ENCODE measurements at regions not wholly inside any gene's neighbourhood (a gene's known extent, or its start where the extent isn't known, plus 50 kb on each side); places are given as distances from the start of the nearest gene placed in this dataset.

DNA sequence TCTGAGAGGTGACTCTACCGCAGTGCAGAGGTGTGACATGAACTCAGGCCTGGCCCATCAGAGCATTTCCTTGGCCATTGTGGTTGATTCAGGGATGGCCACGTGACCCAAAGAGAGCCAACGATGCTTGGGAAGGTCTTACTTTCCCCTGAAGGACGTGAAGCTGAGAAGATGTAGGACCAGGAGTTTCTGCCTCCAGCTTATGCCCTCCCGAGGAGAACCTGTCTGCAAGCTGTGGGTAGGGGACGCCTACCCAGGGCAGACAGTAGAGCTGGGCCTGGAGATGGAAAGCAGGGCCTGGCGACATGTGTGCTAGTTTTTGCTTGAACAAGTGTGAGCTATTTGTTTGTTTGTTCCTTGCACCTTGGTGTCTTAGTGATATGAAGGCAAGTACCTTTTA is 89.4 kb downstream of the RPLP1 start:
- Histone ChIP-seq H3K79me2 (ENCODE audit: control insufficient read depth, low read length) (no peaks in the 10 kb centered on the region), H3K27ac (ENCODE audit: low read depth, low read length) (no peak overlapping the region), H3K4me3 (ENCODE audit: low read length) (no peak overlapping the region), H3K27me3 (ENCODE audit: control insufficient read depth, low read length) (peaks cover 9% of the 10 kb centered on the region), H3F3A (ENCODE audit: control insufficient read depth, insufficient read depth) (no peaks in the 10 kb centered on the region), H3K4me1 (ENCODE audit: control insufficient read depth, low read length) (no peaks in the 10 kb centered on the region), H3K9me3 (ENCODE audit: control insufficient read depth, insufficient read depth, low read length) (no peaks in the 10 kb centered on the region), H3K9me2 (replicated peaks; ENCODE audit: control insufficient read depth, low read length) (no peaks in the 10 kb centered on the region), H3K4me2 (ENCODE audit: low read length) (no peak overlapping the region), H4K20me1 (ENCODE audit: control insufficient read depth, insufficient read depth, low read depth, low read length) (no peaks in the 10 kb centered on the region), H3K36me3 (ENCODE audit: control insufficient read depth, low read length) (no peaks in the 10 kb centered on the region)
- no peak for TF ChIP-seq CTCF (IDR thresholded peaks at IDR 0.05; ENCODE audit: low read depth, low read length, poor library complexity, severe bottlenecking)
- TF ChIP-seq EZH2phosphoT487 (IDR thresholded peaks at IDR 0.05; ENCODE audit: borderline replicate concordance, low read length) = no peak

GRCh38 chr15:69543681-69544364 is 91.2 kb downstream of the RPLP1 start:
- Histone ChIP-seq H3K9me2 (replicated peaks; ENCODE audit: control insufficient read depth, low read length) (no peaks in the 10 kb centered on the region), H4K20me1 (ENCODE audit: control insufficient read depth, insufficient read depth, low read depth, low read length) (no peaks in the 10 kb centered on the region), H3K4me3 (ENCODE audit: low read length) (no peak overlapping the region), H3K4me2 (ENCODE audit: low read length) (no peak overlapping the region), H3K27ac (ENCODE audit: low read depth, low read length) (no peak overlapping the region), H3F3A (ENCODE audit: control insufficient read depth, insufficient read depth) (no peaks in the 10 kb centered on the region), H3K79me2 (ENCODE audit: control insufficient read depth, low read length) (no peaks in the 10 kb centered on the region), H3K36me3 (ENCODE audit: control insufficient read depth, low read length) (no peaks in the 10 kb centered on the region), H3K4me1 (ENCODE audit: control insufficient read depth, low read length) (no peaks in the 10 kb centered on the region), H3K27me3 (ENCODE audit: control insufficient read depth, low read length) (peaks cover 9% of the 10 kb centered on the region), H3K9me3 (ENCODE audit: control insufficient read depth, insufficient read depth, low read length) (no peaks in the 10 kb centered on the region)
- TF ChIP-seq CTCF (IDR thresholded peaks at IDR 0.05; ENCODE audit: low read depth, low read length, poor library complexity, severe bottlenecking) = no peak
- TF ChIP-seq EZH2phosphoT487 (IDR thresholded peaks at IDR 0.05; ENCODE audit: borderline replicate concordance, low read length) = no peak

DNA sequence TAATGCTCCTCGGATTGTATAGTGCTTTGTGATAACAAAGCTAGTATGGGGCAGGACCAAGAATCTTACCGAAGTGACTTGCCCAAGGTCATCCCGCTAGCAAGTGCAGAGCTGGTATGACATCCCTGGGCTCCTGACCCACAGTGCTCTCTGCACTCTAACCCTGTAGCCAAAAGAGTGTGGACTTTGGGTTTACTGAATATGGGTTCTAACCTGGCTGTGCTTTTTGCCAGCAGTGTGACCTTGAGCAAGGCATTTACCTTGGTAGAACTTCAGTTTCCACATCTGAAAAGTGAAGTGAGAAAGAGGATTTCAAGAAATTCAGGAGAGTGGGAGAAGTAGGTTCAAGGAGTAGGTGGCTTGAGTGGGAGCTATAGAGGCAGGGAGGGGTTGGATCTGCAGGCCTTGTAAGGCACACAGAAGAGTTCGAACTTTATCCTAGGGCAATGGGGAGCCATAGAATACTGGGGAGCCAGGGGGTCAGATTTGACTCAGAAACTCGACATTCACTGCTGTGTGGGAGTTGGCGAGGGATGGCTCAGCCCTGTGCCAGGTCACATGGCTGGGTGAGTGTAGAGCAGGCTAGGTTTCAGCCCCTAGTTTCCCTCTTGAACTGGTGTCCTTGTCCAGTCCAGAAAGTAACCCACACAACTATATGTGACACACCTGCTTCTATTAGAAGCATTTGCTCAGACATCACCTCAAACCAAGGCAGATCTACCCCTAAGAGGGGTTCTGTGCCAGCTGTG is 91.9 kb downstream of the RPLP1 start:
- no peaks in the 10 kb centered on the region for H3K36me3 ChIP-seq (ENCODE audit: control insufficient read depth, low read length)

More for the DNA sequence above, 91.9 kb downstream of the RPLP1 start:
- Histone ChIP-seq H3K27ac (ENCODE audit: low read depth, low read length) (no peak overlapping the region), H3K4me2 (ENCODE audit: low read length) (no peak overlapping the region), H3K4me3 (ENCODE audit: low read length) (no peak overlapping the region), H4K20me1 (ENCODE audit: control insufficient read depth, insufficient read depth, low read depth, low read length) (no peaks in the 10 kb centered on the region), H3K79me2 (ENCODE audit: control insufficient read depth, low read length) (no peaks in the 10 kb centered on the region), H3K4me1 (ENCODE audit: control insufficient read depth, low read length) (no peaks in the 10 kb centered on the region), H3K9me2 (replicated peaks; ENCODE audit: control insufficient read depth, low read length) (no peaks in the 10 kb centered on the region), H3F3A (ENCODE audit: control insufficient read depth, insufficient read depth) (no peaks in the 10 kb centered on the region), H3K9me3 (ENCODE audit: control insufficient read depth, insufficient read depth, low read length) (no peaks in the 10 kb centered on the region), H3K27me3 (ENCODE audit: control insufficient read depth, low read length) (peaks cover 9% of the 10 kb centered on the region)
- TF ChIP-seq CTCF (IDR thresholded peaks at IDR 0.05; ENCODE audit: low read depth, low read length, poor library complexity, severe bottlenecking) = no peak
- TF ChIP-seq EZH2phosphoT487 (IDR thresholded peaks at IDR 0.05; ENCODE audit: borderline replicate concordance, low read length) = no peak

Measured in DOHH2 (cell line).